HepG2 (cell line): ENCODE measurements at regions not wholly inside any gene's neighbourhood (a gene's known extent, or its start where the extent isn't known, plus 50 kb on each side); places are given as distances from the start of the nearest gene placed in this dataset.

Experiments used
- ATAC-seq: fragments of 200-7000 bp; cut with Tn5 transposase; 3 replicates; pipeline ENCODE4 v1.9.1; 2020; ENCODE audit warnings: mild to moderate bottlenecking, moderate library complexity
- BruUV-seq: library from RNA; stranded (reverse); fragments of 400-500 nt; replicated peaks from 2 replicates; lab custom pipeline; 2021; lab: Mats Ljungman, UMichigan
- CTCF ChIA-PET: fragments of 300-600 bp; formaldehyde crosslinking; extraction: SDS; loops from one replicate; lab custom pipeline; 2021; ENCODE audit warnings: low total read pairs, inconsistent platforms, low intra/inter-chr PET ratio; lab: Yijun Ruan, JAX
- POLR2A ChIA-PET: fragments of 350-600 bp; sonication (Branson Sonifier 250); formaldehyde crosslinking; loops from one replicate; lab custom pipeline; 2020; ENCODE audit warnings: antibody characterized with exemption, inconsistent platforms; lab: Yijun Ruan, JAX
- DNase-seq: peaks from one replicate; pipeline ENCODE4 v3.0.0-alpha.2; 2015; ENCODE audit warnings: low spot score
- FAIRE-seq: peaks from 3 replicates; lab custom pipeline; 2011; peaks lifted over from hg19 to GRCh38; lab: Jason Lieb, UNC
- H2AFZ ChIP-seq: one replicate; pipeline ENCODE4 v1.6.1; 2011; ENCODE audit warnings: low read length, inconsistent platforms
- H3K27ac ChIP-seq: fragments of 300-600 bp; 3 replicates; pipeline ENCODE4 v1.8.0; 2011; ENCODE audit warnings: mixed run types, mild to moderate bottlenecking, mixed read lengths, low read length, inconsistent platforms; ENCODE audit not compliant: insufficient read depth; ENCODE audit errors: extremely low read length
- H3K27me3 ChIP-seq, 2 experiments: fragments of 200-600 bp in 1 of 2; 2 replicates in 1 of 2; 3 replicates in 1 of 2; pipeline versions ENCODE4 v1.6.0 to v1.8.0; 2011; ENCODE audit warnings: low read length in 2 of 2, mild to moderate bottlenecking in 2 of 2, moderate library complexity in 2 of 2, inconsistent platforms in 1 of 2; ENCODE audit not compliant: insufficient read depth in 2 of 2, control insufficient read depth in 1 of 2
- H3K36me3 ChIP-seq, 2 experiments: fragments of 200-600 bp in 1 of 2; replicated peaks in 1 of 2; 2 replicates in 1 of 2; 3 replicates in 1 of 2; pipeline versions ENCODE4 v1.5.1 to v1.8.0; 2011; ENCODE audit warnings: low read length in 2 of 2, inconsistent platforms in 1 of 2; ENCODE audit not compliant: insufficient read depth in 2 of 2, control insufficient read depth in 1 of 2
- H3K4me1 ChIP-seq: 2 replicates; pipeline ENCODE4 v1.5.1; 2012; ENCODE audit warnings: low read length, inconsistent platforms; ENCODE audit not compliant: insufficient read depth
- H3K4me2 ChIP-seq: 2 replicates; pipeline ENCODE4 v1.6.0; 2011; ENCODE audit warnings: low read depth, low read length, inconsistent platforms
- H3K4me3 ChIP-seq, 3 experiments: fragments of 200-600 bp in 1 of 3; sonication (generic), shearing (Covaris generic) in 1 of 3; replicated peaks in 1 of 3; 2 replicates each; pipeline ENCODE4 v1.5.1; 2011 to 2016; ENCODE audit warnings: low read length in 3 of 3, inconsistent platforms in 2 of 3, low read depth in 2 of 3, mild to moderate bottlenecking in 2 of 3, control low read depth in 1 of 3, mixed read lengths in 1 of 3; ENCODE audit not compliant: insufficient read depth in 1 of 3
- H3K79me2 ChIP-seq: one replicate; pipeline ENCODE4 v1.6.1; 2011; ENCODE audit warnings: low read length, inconsistent platforms; ENCODE audit not compliant: insufficient read depth
- H3K9ac ChIP-seq: 2 replicates; pipeline ENCODE4 v1.6.0; 2011; ENCODE audit warnings: mild to moderate bottlenecking, low read depth, low read length, inconsistent platforms; ENCODE audit not compliant: insufficient read depth
- H3K9me3 ChIP-seq: 2 replicates; pipeline ENCODE4 v1.5.1; 2012; ENCODE audit warnings: mild to moderate bottlenecking, low read length
- H4K20me1 ChIP-seq: 2 replicates; pipeline ENCODE4 v1.6.0; 2011; ENCODE audit warnings: inconsistent platforms, mild to moderate bottlenecking, low read length, moderate library complexity; ENCODE audit not compliant: insufficient read depth
- ARID5B ChIP-seq: IDR thresholded peaks from 2 replicates; pipeline ENCODE4 v1.4.0; 2020; ENCODE audit warnings: mild to moderate bottlenecking, missing genetic modification reagents
- CAMTA2 ChIP-seq: sonication (generic); formaldehyde crosslinking; IDR thresholded peaks from 2 replicates; pipeline ENCODE4 v1.4.0; 2020; ENCODE audit warnings: mild to moderate bottlenecking, missing genetic modification reagents, borderline replicate concordance
- CHD4 ChIP-seq: fragments of 200-600 bp; sonication (generic); IDR thresholded peaks from 2 replicates; pipeline ENCODE4 v1.7.0; 2017; ENCODE audit warnings: mild to moderate bottlenecking, low read length, borderline replicate concordance
- IRF1 ChIP-seq: sonication (generic); formaldehyde crosslinking; IDR thresholded peaks from 2 replicates; pipeline ENCODE4 v1.4.0; 2020; ENCODE audit warnings: low read depth, mild to moderate bottlenecking, missing genetic modification reagents
- NKX3-1 ChIP-seq: sonication (generic); formaldehyde crosslinking; IDR thresholded peaks from 2 replicates; pipeline ENCODE4 v1.5.0; 2020; ENCODE audit warnings: missing genetic modification reagents
- XBP1 ChIP-seq: sonication (generic); formaldehyde crosslinking; IDR thresholded peaks from 2 replicates; pipeline ENCODE4 v1.5.0; 2020; ENCODE audit warnings: missing genetic modification reagents
- ZBTB21 ChIP-seq: sonication (generic); formaldehyde crosslinking; IDR thresholded peaks from 2 replicates; pipeline ENCODE4 v1.4.0; 2020; ENCODE audit warnings: missing genetic modification reagents
- ZNF256 ChIP-seq: sonication (generic); formaldehyde crosslinking; conservative IDR thresholded peaks from 2 replicates; pipeline ENCODE4 v1.4.0; 2020; ENCODE audit warnings: missing genetic modification reagents
- ZNF33A ChIP-seq: sonication (generic); formaldehyde crosslinking; IDR thresholded peaks from 2 replicates; pipeline ENCODE4 v1.5.1; 2020; ENCODE audit warnings: missing genetic modification reagents, mild to moderate bottlenecking, moderate library complexity, borderline replicate concordance
- ZNF383 ChIP-seq: sonication (generic); formaldehyde crosslinking; IDR thresholded peaks from 2 replicates; pipeline ENCODE4 v1.4.0; 2020; ENCODE audit warnings: missing genetic modification reagents, mild to moderate bottlenecking, borderline replicate concordance
- ZNF44 ChIP-seq: sonication (generic); formaldehyde crosslinking; IDR thresholded peaks from 2 replicates; pipeline ENCODE4 v1.5.1; 2020; ENCODE audit warnings: mild to moderate bottlenecking, missing genetic modification reagents
- ZNF605 ChIP-seq: sonication (generic); formaldehyde crosslinking; IDR thresholded peaks from 2 replicates; pipeline ENCODE4 v1.8.0; 2022; ENCODE audit warnings: mild to moderate bottlenecking, missing genetic modification reagents
- ZNF644 ChIP-seq: IDR thresholded peaks from 2 replicates; pipeline ENCODE4 v1.6.1; 2016; ENCODE audit warnings: low read depth
- WGBS: methylation state at CpG from one replicate; pipeline ENCODE4 v1.1.6; 2017; ENCODE audit warnings: low lambda C conversion rate; 5-methylcytosine and 5-hydroxymethylcytosine counted together
- in situ Hi-C: cut with HindIII; loops from 2 replicates; pipeline ENCODE4 v1.10.0; 2017; ENCODE audit warnings: low pct_unique_long_range_greater_than_20kb; ENCODE audit not compliant: extremely low pct_ligation_motif_present
- intact Hi-C: fragments of 100-400 bp; cut with micrococcal nuclease; formaldehyde crosslinking; loops from one replicate; pipeline ENCODE4 v1.10.0; 2022; ENCODE audit not compliant: unreplicated experiment
- TF ChIP-seq, protein P1 (sequence below): fragments of 450-650 bp; IDR thresholded peaks from 2 replicates; pipeline ENCODE4 v1.6.1; 2016
- TF ChIP-seq, protein P2 (sequence below): sonication (generic); formaldehyde crosslinking; IDR thresholded peaks from 2 replicates; pipeline ENCODE4 v1.4.0; 2020; ENCODE audit warnings: missing genetic modification reagents, low read depth, mild to moderate bottlenecking, borderline replicate concordance

DNA sequence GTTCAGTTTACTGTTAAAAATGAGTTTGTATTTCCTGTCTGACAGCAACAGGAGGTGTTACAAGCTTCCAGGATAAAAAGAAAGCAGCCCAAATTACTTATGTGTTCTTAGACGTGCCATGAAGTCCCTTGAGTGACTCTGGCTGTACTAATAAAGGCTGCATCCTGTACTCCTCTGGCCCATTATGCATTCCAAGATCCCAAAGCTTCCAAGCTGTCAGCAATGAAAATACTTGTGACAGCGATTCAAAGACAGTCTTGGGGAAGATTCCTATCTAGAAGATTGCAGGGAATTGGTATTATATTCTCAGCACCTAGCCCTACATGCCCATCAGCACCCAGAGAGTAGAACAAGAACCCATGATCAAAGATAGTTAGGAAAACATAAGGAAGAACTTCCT is 281.6 kb upstream of the TRPC7 start:
- in situ Hi-C loops = no loop called here
- CTCF ChIA-PET = no interaction called here
- no TSS peak for BruUV-seq

More for the DNA sequence above, 281.6 kb upstream of the TRPC7 start:
- Histone ChIP-seq H3K9ac (no peak overlapping the region), H3K27ac (no peak overlapping the region), H3K27me3 (no peaks in the 10 kb centered on the region; a peak in 1 of 5 replicates), H3K4me2 (no peak overlapping the region), H3K4me3 (no peak overlapping the region), H2AFZ (no peak overlapping the region), H4K20me1 (no peaks in the 10 kb centered on the region), H3K79me2 (no peaks in the 10 kb centered on the region), H3K4me1 (no peaks in the 10 kb centered on the region), H3K36me3 (no peaks in the 10 kb centered on the region), H3K9me3 (no peaks in the 10 kb centered on the region)
- POLR2A ChIA-PET = no interaction called here
- WGBS = 0% methylated on average over 2 of the region's 2 CpGs
- TF ChIP-seq, protein P1, sequence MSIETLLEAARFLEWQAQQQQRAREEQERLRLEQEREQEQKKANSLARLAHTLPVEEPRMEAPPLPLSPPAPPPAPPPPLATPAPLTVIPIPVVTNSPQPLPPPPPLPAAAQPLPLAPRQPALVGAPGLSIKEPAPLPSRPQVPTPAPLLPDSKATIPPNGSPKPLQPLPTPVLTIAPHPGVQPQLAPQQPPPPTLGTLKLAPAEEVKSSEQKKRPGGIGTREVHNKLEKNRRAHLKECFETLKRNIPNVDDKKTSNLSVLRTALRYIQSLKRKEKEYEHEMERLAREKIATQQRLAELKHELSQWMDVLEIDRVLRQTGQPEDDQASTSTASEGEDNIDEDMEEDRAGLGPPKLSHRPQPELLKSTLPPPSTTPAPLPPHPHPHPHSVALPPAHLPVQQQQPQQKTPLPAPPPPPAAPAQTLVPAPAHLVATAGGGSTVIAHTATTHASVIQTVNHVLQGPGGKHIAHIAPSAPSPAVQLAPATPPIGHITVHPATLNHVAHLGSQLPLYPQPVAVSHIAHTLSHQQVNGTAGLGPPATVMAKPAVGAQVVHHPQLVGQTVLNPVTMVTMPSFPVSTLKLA = no peak
- no peak for TF ChIP-seq ZNF605 (CRISPR knock-in tag)
- no peak for TF ChIP-seq XBP1
- no peak for TF ChIP-seq ZNF383
- no peak for TF ChIP-seq IRF1
- no peak for TF ChIP-seq ARID5B (CRISPR knock-in tag)
- no peak for TF ChIP-seq CAMTA2
- no peak for TF ChIP-seq ZBTB21 (CRISPR knock-in tag)
- TF ChIP-seq NKX3-1 (CRISPR knock-in tag) = no peak
- no peak for TF ChIP-seq ZNF33A (CRISPR knock-in tag)
- no peak for TF ChIP-seq ZNF44 (CRISPR knock-in tag)
- TF ChIP-seq CHD4 = no peak
- TF ChIP-seq ZNF644 (CRISPR knock-in tag) = no peak
- TF ChIP-seq, protein P2, sequence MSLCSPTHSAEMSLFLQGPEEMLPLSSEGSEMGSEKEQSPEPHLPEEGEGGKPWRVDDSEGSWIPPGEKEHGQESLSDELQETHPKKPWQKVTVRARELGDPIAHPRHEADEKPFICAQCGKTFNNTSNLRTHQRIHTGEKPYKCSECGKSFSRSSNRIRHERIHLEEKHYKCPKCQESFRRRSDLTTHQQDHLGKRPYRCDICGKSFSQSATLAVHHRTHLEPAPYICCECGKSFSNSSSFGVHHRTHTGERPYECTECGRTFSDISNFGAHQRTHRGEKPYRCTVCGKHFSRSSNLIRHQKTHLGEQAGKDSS (CRISPR knock-in tag) = no peak
- TF ChIP-seq ZNF256 (CRISPR knock-in tag) = no peak
- FAIRE-seq (no peak), DNase-seq (no peak), ATAC-seq (no peak)
- intact Hi-C loops = no loop called here
